ENCODE measurements at regions not wholly inside any gene's neighbourhood (a gene's known extent, or its start where the extent isn't known, plus 50 kb on each side); places are given as distances from the start of the nearest gene placed in this dataset.
"Not testable (repeated sequence)": the region's sequence is repeated elsewhere in the genome, so short reads cannot be mapped to it uniquely, and the experiment has no call there.

DNA sequence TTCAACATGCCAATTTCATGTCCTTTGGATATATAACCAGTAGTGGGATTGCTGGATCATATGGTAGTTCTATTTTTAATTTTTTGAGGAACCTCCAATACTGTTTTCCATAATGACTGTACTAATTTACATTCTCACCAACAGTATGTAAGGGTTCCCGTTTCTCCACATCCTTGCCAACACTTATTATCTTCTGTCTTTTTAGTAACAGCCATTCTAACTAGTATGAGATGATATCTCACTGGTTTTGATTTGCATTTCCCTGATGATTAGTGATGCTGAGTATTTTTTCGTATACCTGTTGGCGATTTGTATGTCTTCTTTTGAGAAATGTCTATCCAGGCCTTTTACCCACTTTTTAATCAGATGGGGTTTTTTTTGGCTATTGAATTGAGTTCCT lies 133.5 kb upstream of the MED14 start:
- Histone ChIP-seq H3K27ac (ENCODE audit: low read depth, low read length) (no peak overlapping the region), H3K9me3 (ENCODE audit: low read length) (no peaks in the 10 kb centered on the region), H3K27me3 (ENCODE audit: insufficient read depth, low read length, poor library complexity, severe bottlenecking) (no peaks in the 10 kb centered on the region), H3K4me3 (ENCODE audit: low read length) (no peak overlapping the region), H3K4me1 (ENCODE audit: insufficient read depth, low read length) (no peaks in the 10 kb centered on the region), H3K36me3 (ENCODE audit: insufficient read depth, low read length) (no peaks in the 10 kb centered on the region)
- ChIA-PET POLR2A (no interaction called here), CTCF (no interaction called here)
- Mint-ChIP-seq H3K36me3 (no peaks in the 10 kb centered on the region), H3K27me3 (peaks cover 9 to 13% of the 10 kb centered on the region in 2 donors), H3K9me3 (peaks cover 0 to 5% (median 0%) of the 10 kb centered on the region in 5 donors), H3K27ac (no peak overlapping the region), H3K4me1 (peaks cover 0 to 1% (median 0%) of the 10 kb centered on the region in 3 donors), H3K4me3 (no peak overlapping the region)
- no peak for DNase-seq

DNA sequence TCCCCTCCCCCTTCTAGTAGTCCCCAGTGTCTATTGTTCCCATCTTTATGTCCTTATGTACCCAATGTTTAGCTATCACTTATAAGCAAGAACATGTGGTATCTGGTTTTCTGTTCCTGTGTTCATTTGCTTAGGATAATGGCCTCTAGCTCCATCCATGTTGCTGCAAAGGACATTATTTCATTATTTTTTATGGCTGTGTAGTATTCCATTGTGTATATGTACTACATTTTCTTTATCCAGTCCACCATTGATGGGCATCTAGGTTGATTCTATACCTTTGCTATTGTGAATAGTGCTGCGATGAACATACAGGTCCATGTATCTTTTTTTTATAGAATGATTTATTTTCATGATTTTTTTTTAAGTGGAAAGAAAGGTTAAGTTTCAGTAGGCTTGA lies 135.6 kb upstream of the MED14 start:
- CTCF ChIA-PET; H3K36me3 Mint-ChIP-seq; DNase-seq; H3K27ac Mint-ChIP-seq; POLR2A ChIA-PET; H3K36me3 ChIP-seq (ENCODE audit: insufficient read depth, low read length); H3K9me3 Mint-ChIP-seq; H3K4me3 Mint-ChIP-seq; H3K9me3 ChIP-seq (ENCODE audit: low read length); H3K4me1 ChIP-seq (ENCODE audit: insufficient read depth, low read length); H3K27ac ChIP-seq (ENCODE audit: low read depth, low read length); H3K4me3 ChIP-seq (ENCODE audit: low read length); H3K4me1 Mint-ChIP-seq; H3K27me3 ChIP-seq (ENCODE audit: insufficient read depth, low read length, poor library complexity, severe bottlenecking): not testable (repeated sequence)
- H3K27me3 Mint-ChIP-seq: peaks cover 13 to 15% of the 10 kb centered on the region in 2 donors

- Mint-ChIP-seq H3K9me3 (peaks cover 0 to 5% (median 0%) of the 10 kb centered on the region in 5 donors), H3K4me1 (peaks cover 0 to 1% (median 0%) of the 10 kb centered on the region in 3 donors), H3K27me3 (peaks cover 10 to 17% of the 10 kb centered on the region in 2 donors), H3K36me3 (no peaks in the 10 kb centered on the region), H3K4me3 (no peak overlapping the region), H3K27ac (peak overlapping the region in 1 of 8 donors; percentile 20)
- H3K4me1 ChIP-seq (ENCODE audit: insufficient read depth, low read length): no peaks in the 10 kb centered on the region
- DNase-seq: no peak
- H3K27me3 ChIP-seq (ENCODE audit: insufficient read depth, low read length, poor library complexity, severe bottlenecking): no peaks in the 10 kb centered on the region
- no peaks in the 10 kb centered on the region for H3K9me3 ChIP-seq (ENCODE audit: low read length)
- H3K36me3 ChIP-seq (ENCODE audit: insufficient read depth, low read length): no peaks in the 10 kb centered on the region
- POLR2A ChIA-PET: no interaction called here
- H3K4me3 ChIP-seq (ENCODE audit: low read length): no peak overlapping the region
- CTCF ChIA-PET: no interaction called here
- H3K27ac ChIP-seq (ENCODE audit: low read depth, low read length): no peak overlapping the region
These were observed 136.2 kb upstream of the MED14 start for GRCh38 chrX:40871385-40872082.

GRCh38 chrX:40872351-40872750 lies 137.0 kb upstream of the MED14 start:
- no peaks in the 10 kb centered on the region for H3K36me3 Mint-ChIP-seq
- Histone ChIP-seq H3K9me3 (ENCODE audit: low read length) (no peaks in the 10 kb centered on the region), H3K27ac (ENCODE audit: low read depth, low read length) (no peak overlapping the region), H3K4me3 (ENCODE audit: low read length) (no peak overlapping the region), H3K4me1 (ENCODE audit: insufficient read depth, low read length) (no peaks in the 10 kb centered on the region), H3K27me3 (ENCODE audit: insufficient read depth, low read length, poor library complexity, severe bottlenecking) (no peaks in the 10 kb centered on the region), H3K36me3 (ENCODE audit: insufficient read depth, low read length) (no peaks in the 10 kb centered on the region)
- H3K27me3 Mint-ChIP-seq: peaks cover 10 to 15% of the 10 kb centered on the region in 2 donors
- peaks cover 0 to 1% (median 0%) of the 10 kb centered on the region in 3 donors for H3K4me1 Mint-ChIP-seq
- no peak overlapping the region for H3K27ac Mint-ChIP-seq
- no peak for DNase-seq
- CTCF ChIA-PET: no interaction called here
- H3K4me3 Mint-ChIP-seq: no peak overlapping the region
- H3K9me3 Mint-ChIP-seq: peaks cover 0 to 5% (median 0%) of the 10 kb centered on the region in 5 donors
- POLR2A ChIA-PET: no interaction called here

DNA sequence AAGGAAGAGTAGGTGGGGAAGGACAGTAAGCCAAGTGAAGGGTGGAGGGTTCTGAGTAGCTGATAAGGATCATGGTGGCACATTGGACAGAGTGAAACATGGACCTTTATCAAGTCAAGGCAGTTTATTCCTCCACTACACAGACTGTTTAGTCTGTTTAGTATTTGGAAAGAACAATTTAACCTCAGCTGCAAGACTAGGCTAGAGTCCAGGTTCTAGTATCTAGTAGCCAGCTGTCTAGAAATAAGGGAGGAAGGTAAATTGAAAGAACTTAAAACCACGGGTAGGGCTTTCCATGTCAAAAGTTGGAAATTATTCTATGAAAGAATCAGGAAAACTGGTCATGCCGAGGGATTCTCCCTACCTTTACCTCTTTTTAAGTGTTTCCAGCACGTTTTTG lies 140.1 kb upstream of the MED14 start:
- Histone ChIP-seq H3K27ac (ENCODE audit: low read depth, low read length) (no peak overlapping the region), H3K4me3 (ENCODE audit: low read length) (no peak overlapping the region), H3K9me3 (ENCODE audit: low read length) (no peaks in the 10 kb centered on the region), H3K4me1 (ENCODE audit: insufficient read depth, low read length) (no peaks in the 10 kb centered on the region), H3K27me3 (ENCODE audit: insufficient read depth, low read length, poor library complexity, severe bottlenecking) (no peaks in the 10 kb centered on the region), H3K36me3 (ENCODE audit: insufficient read depth, low read length) (no peaks in the 10 kb centered on the region)
- no peak overlapping the region for H3K4me3 Mint-ChIP-seq
- peaks cover 0 to 2% (median 0%) of the 10 kb centered on the region in 5 donors for H3K9me3 Mint-ChIP-seq
- ChIA-PET POLR2A (interaction anchor here (1.3 kb wide), 1 partner anchor 210 kb away, joined by 4 read pairs; the partner anchor contains the start of gene USP9X), CTCF (interaction anchor here (4.3 kb wide), 1 partner anchor 239 kb away, joined by 27 read pairs; no protein-coding TSS in a partner anchor)
- no peak for DNase-seq
- H3K27ac Mint-ChIP-seq: no peak overlapping the region
- H3K36me3 Mint-ChIP-seq: no peaks in the 10 kb centered on the region
- peaks cover 0 to 1% (median 0%) of the 10 kb centered on the region in 3 donors for H3K4me1 Mint-ChIP-seq
- peaks cover 0 to 14% of the 10 kb centered on the region in 2 donors for H3K27me3 Mint-ChIP-seq

GRCh38 chrX:40877887-40878286 lies 142.5 kb upstream of the MED14 start:
- Mint-ChIP-seq H3K9me3 (no peaks in the 10 kb centered on the region), H3K4me3 (no peak overlapping the region), H3K4me1 (no peaks in the 10 kb centered on the region), H3K36me3 (no peaks in the 10 kb centered on the region), H3K27ac (no peak overlapping the region), H3K27me3 (peaks cover 0 to 14% of the 10 kb centered on the region in 2 donors)
- peak in 2 of 5 donors; percentile 9 to 20 for DNase-seq
- ChIA-PET POLR2A (interaction anchor here (1.2 kb wide), 1 partner anchor 206 kb away, joined by 4 read pairs; no protein-coding TSS in a partner anchor), CTCF (interaction anchor here (0.6 to 4.3 kb wide), 6 partner anchors 18 to 242 kb away, joined by 3 to 27 read pairs (median 3); no protein-coding TSS in a partner anchor)
- Histone ChIP-seq H3K27ac (ENCODE audit: low read depth, low read length) (no peak overlapping the region), H3K36me3 (ENCODE audit: insufficient read depth, low read length) (no peaks in the 10 kb centered on the region), H3K27me3 (ENCODE audit: insufficient read depth, low read length, poor library complexity, severe bottlenecking) (no peaks in the 10 kb centered on the region), H3K4me3 (ENCODE audit: low read length) (no peak overlapping the region), H3K9me3 (ENCODE audit: low read length) (no peaks in the 10 kb centered on the region), H3K4me1 (ENCODE audit: insufficient read depth, low read length) (no peaks in the 10 kb centered on the region)

DNA sequence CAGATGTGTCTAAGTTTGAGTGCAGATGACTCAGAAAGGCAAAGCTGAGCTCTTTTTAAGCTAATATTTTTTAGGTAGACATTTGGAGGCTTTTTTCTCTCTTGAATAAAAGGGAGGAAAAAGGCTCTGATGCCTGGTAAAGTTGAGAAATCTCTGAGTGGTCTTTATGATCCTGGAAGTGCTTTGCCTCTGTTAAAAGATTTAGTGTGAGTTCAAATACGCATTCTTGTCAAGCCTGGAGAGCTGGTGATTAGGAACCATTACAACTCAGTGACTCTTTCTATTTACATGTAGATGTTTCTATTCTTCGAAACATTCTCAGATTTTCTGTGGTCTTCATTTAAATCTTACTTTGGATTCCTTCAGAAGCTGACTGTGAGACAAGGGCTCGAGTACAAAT lies 143.4 kb upstream of the MED14 start:
- Histone ChIP-seq H3K36me3 (ENCODE audit: insufficient read depth, low read length) (no peaks in the 10 kb centered on the region), H3K4me3 (ENCODE audit: low read length) (no peak overlapping the region), H3K9me3 (ENCODE audit: low read length) (no peaks in the 10 kb centered on the region), H3K27ac (ENCODE audit: low read depth, low read length) (no peak overlapping the region), H3K27me3 (ENCODE audit: insufficient read depth, low read length, poor library complexity, severe bottlenecking) (no peaks in the 10 kb centered on the region), H3K4me1 (ENCODE audit: insufficient read depth, low read length) (no peaks in the 10 kb centered on the region)
- ChIA-PET POLR2A (interaction anchor here (1.2 kb wide), 1 partner anchor 205 kb away, joined by 4 read pairs; no protein-coding TSS in a partner anchor), CTCF (interaction anchor here (1.0 to 4.3 kb wide), 3 partner anchors 206 to 238 kb away, joined by 3 to 27 read pairs (median 5); no protein-coding TSS in a partner anchor)
- Mint-ChIP-seq H3K4me3 (no peak overlapping the region), H3K4me1 (no peaks in the 10 kb centered on the region), H3K36me3 (no peaks in the 10 kb centered on the region), H3K27me3 (peaks cover 0 to 14% of the 10 kb centered on the region in 2 donors), H3K9me3 (no peaks in the 10 kb centered on the region), H3K27ac (peak overlapping the region in 1 of 8 donors; percentile 18)
- DNase-seq: no peak

GRCh38 chrX:40879172-40879571 lies 143.8 kb upstream of the MED14 start:
- H3K4me1 Mint-ChIP-seq; POLR2A ChIA-PET; DNase-seq; H3K36me3 Mint-ChIP-seq; H3K27me3 ChIP-seq (ENCODE audit: insufficient read depth, low read length, poor library complexity, severe bottlenecking); H3K4me3 ChIP-seq (ENCODE audit: low read length); H3K4me3 Mint-ChIP-seq; H3K27ac Mint-ChIP-seq; H3K4me1 ChIP-seq (ENCODE audit: insufficient read depth, low read length); H3K36me3 ChIP-seq (ENCODE audit: insufficient read depth, low read length); H3K9me3 Mint-ChIP-seq; H3K9me3 ChIP-seq (ENCODE audit: low read length); H3K27ac ChIP-seq (ENCODE audit: low read depth, low read length): not testable (repeated sequence)
- CTCF ChIA-PET: interaction anchor here (1.0 to 4.3 kb wide), 2 partner anchors 205 to 235 kb away, joined by 3 to 27 read pairs; no protein-coding TSS in a partner anchor
- peaks cover 0 to 12% of the 10 kb centered on the region in 2 donors for H3K27me3 Mint-ChIP-seq
